Natural killer cell treated with Interleukin-12 subunit alpha and Interleukin-12 subunit beta and Interleukin-15 and Interleukin-18, amount 100 ng/mL, for 72 hours (primary cell): ENCODE measurements at regions not wholly inside any gene's neighbourhood (a gene's known extent, or its start where the extent isn't known, plus 50 kb on each side); places are given as distances from the start of the nearest gene placed in this dataset.

ENCODE experiments used
- ATAC-seq, 2 donors: fragments of 150-1000 bp; cut with Tn5 transposase in 1 of 2; sonication (Bioruptor Pico), chemical (Tn5 transposase) in 1 of 2; 2 replicates each; pipeline ENCODE4 v1.10.0; 2021
- DNase-seq: peaks from one replicate; pipeline ENCODE4 v3.0.0; 2022; ENCODE audit warnings: low spot score
- H3K27ac Mint-ChIP-seq, 2 donors: 1 replicate in 1 of 2; 2 replicates in 1 of 2; pipeline ENCODE4 v1.8.0; 2022; ENCODE audit warnings: mixed read lengths in 2 of 2, mild to moderate bottlenecking in 1 of 2, moderate library complexity in 1 of 2
- H3K27me3 Mint-ChIP-seq, 2 donors: 1 replicate in 1 of 2; 2 replicates in 1 of 2; pipeline ENCODE4 v1.8.0; 2022; ENCODE audit warnings: mixed read lengths in 2 of 2
- H3K36me3 Mint-ChIP-seq: one replicate; pipeline ENCODE4 v1.8.0; 2022; ENCODE audit warnings: mixed read lengths
- H3K4me1 Mint-ChIP-seq, 2 donors: 1 replicate in 1 of 2; 2 replicates in 1 of 2; pipeline ENCODE4 v1.8.0; 2022; ENCODE audit warnings: low read depth in 2 of 2, mixed read lengths in 2 of 2, mild to moderate bottlenecking in 1 of 2
- H3K4me3 Mint-ChIP-seq: one replicate; pipeline ENCODE4 v1.8.0; 2022; ENCODE audit warnings: mixed read lengths
- H3K9me3 Mint-ChIP-seq: 2 replicates; pipeline ENCODE4 v1.8.0; 2022; ENCODE audit warnings: mixed read lengths

- DNase-seq = no peak
- Mint-ChIP-seq H3K27me3 (peaks cover 0 to 2% of the 10 kb centered on the region in 2 donors), H3K4me1 (peaks cover 4% of the 10 kb centered on the region in 2 donors), H3K27ac (no peak overlapping the region), H3K36me3 (no peaks in the 10 kb centered on the region), H3K9me3 (no peaks in the 10 kb centered on the region), H3K4me3 (no peak overlapping the region)
- no peak for ATAC-seq
Observed at GRCh38 chr13:22196777-22197176, 525.9 kb downstream of the FGF9 start.

GRCh38 chr13:22198001-22198400 lies 527.1 kb downstream of the FGF9 start:
- no peaks in the 10 kb centered on the region for H3K36me3 Mint-ChIP-seq
- H3K9me3 Mint-ChIP-seq = no peaks in the 10 kb centered on the region
- peaks cover 4% of the 10 kb centered on the region in 2 donors for H3K4me1 Mint-ChIP-seq
- H3K4me3 Mint-ChIP-seq = no peak overlapping the region
- H3K27ac Mint-ChIP-seq = peak overlapping the region in 1 of 2 donors; percentile 15
- H3K27me3 Mint-ChIP-seq = peaks cover 0 to 2% of the 10 kb centered on the region in 2 donors
- no peak for ATAC-seq
- no peak for DNase-seq

- Mint-ChIP-seq H3K4me1 (no peaks in the 10 kb centered on the region), H3K4me3 (no peak overlapping the region), H3K36me3 (no peaks in the 10 kb centered on the region), H3K27ac (peak overlapping the region in 1 of 2 donors; percentile 15), H3K9me3 (no peaks in the 10 kb centered on the region), H3K27me3 (peaks cover 0 to 2% of the 10 kb centered on the region in 2 donors)
- DNase-seq (no peak), ATAC-seq (no peak)
Observed at GRCh38 chr13:22198641-22199217, 527.9 kb downstream of the FGF9 start.

- H3K4me1 Mint-ChIP-seq = no peaks in the 10 kb centered on the region
- no peak overlapping the region for H3K27ac Mint-ChIP-seq
- H3K27me3 Mint-ChIP-seq = no peaks in the 10 kb centered on the region
- ATAC-seq = no peak
- DNase-seq = no peak
- H3K9me3 Mint-ChIP-seq = no peaks in the 10 kb centered on the region
- no peaks in the 10 kb centered on the region for H3K36me3 Mint-ChIP-seq
- no peak overlapping the region for H3K4me3 Mint-ChIP-seq
Observed at GRCh38 chr13:22200440-22200839, 529.6 kb downstream of the FGF9 start.

- H3K27ac Mint-ChIP-seq = no peak overlapping the region
- H3K27me3 Mint-ChIP-seq = no peaks in the 10 kb centered on the region
- H3K4me1 Mint-ChIP-seq = no peaks in the 10 kb centered on the region
- DNase-seq (no peak), ATAC-seq (no peak)
- H3K9me3 Mint-ChIP-seq = no peaks in the 10 kb centered on the region
- no peak overlapping the region for H3K4me3 Mint-ChIP-seq
- H3K36me3 Mint-ChIP-seq = no peaks in the 10 kb centered on the region
Observed at GRCh38 chr13:22201375-22201925, 530.6 kb downstream of the FGF9 start.

GRCh38 chr13:22210134-22210930 lies 539.5 kb downstream of the FGF9 start:
- DNase-seq (no peak), ATAC-seq (no peak)
- peaks cover 0 to 2% of the 10 kb centered on the region in 2 donors for H3K27me3 Mint-ChIP-seq
- no peak overlapping the region for H3K4me3 Mint-ChIP-seq
- no peaks in the 10 kb centered on the region for H3K36me3 Mint-ChIP-seq
- H3K9me3 Mint-ChIP-seq = no peaks in the 10 kb centered on the region
- no peak overlapping the region for H3K27ac Mint-ChIP-seq
- no peaks in the 10 kb centered on the region for H3K4me1 Mint-ChIP-seq

GRCh38 chr13:22211876-22212275 lies 541.0 kb downstream of the FGF9 start:
- H3K9me3 Mint-ChIP-seq = no peaks in the 10 kb centered on the region
- H3K27ac Mint-ChIP-seq = peak overlapping the region in 1 of 2 donors; percentile 41
- H3K27me3 Mint-ChIP-seq = peaks cover 0 to 2% of the 10 kb centered on the region in 2 donors
- no peaks in the 10 kb centered on the region for H3K4me1 Mint-ChIP-seq
- H3K4me3 Mint-ChIP-seq = no peak overlapping the region
- DNase-seq = no peak
- H3K36me3 Mint-ChIP-seq = no peaks in the 10 kb centered on the region
- peak in 1 of 2 donors; percentile 26 for ATAC-seq

- H3K4me1 Mint-ChIP-seq = no peaks in the 10 kb centered on the region
- H3K27me3 Mint-ChIP-seq = peaks cover 0 to 2% of the 10 kb centered on the region in 2 donors
- no peak overlapping the region for H3K4me3 Mint-ChIP-seq
- H3K9me3 Mint-ChIP-seq = no peaks in the 10 kb centered on the region
- H3K36me3 Mint-ChIP-seq = no peaks in the 10 kb centered on the region
- DNase-seq (no peak), ATAC-seq (no peak)
- no peak overlapping the region for H3K27ac Mint-ChIP-seq
Observed at GRCh38 chr13:22212576-22212975, 541.7 kb downstream of the FGF9 start.

GRCh38 chr13:22214184-22214583 lies 543.3 kb downstream of the FGF9 start:
- H3K4me1 Mint-ChIP-seq = no peaks in the 10 kb centered on the region
- no peak overlapping the region for H3K4me3 Mint-ChIP-seq
- H3K27ac Mint-ChIP-seq = no peak overlapping the region
- no peaks in the 10 kb centered on the region for H3K36me3 Mint-ChIP-seq
- H3K27me3 Mint-ChIP-seq = peaks cover 0 to 4% of the 10 kb centered on the region in 2 donors
- DNase-seq = no peak
- no peak for ATAC-seq
- H3K9me3 Mint-ChIP-seq = no peaks in the 10 kb centered on the region

- DNase-seq (no peak), ATAC-seq (no peak)
- no peaks in the 10 kb centered on the region for H3K4me1 Mint-ChIP-seq
- no peaks in the 10 kb centered on the region for H3K36me3 Mint-ChIP-seq
- H3K27me3 Mint-ChIP-seq = peaks cover 0 to 2% of the 10 kb centered on the region in 2 donors
- H3K27ac Mint-ChIP-seq = peak overlapping the region in 1 of 2 donors; percentile 68
- H3K9me3 Mint-ChIP-seq = no peaks in the 10 kb centered on the region
- H3K4me3 Mint-ChIP-seq = no peak overlapping the region
Observed at GRCh38 chr13:22218797-22219196, 547.9 kb downstream of the FGF9 start.

- DNase-seq (no peak), ATAC-seq (no peak)
- Mint-ChIP-seq H3K36me3 (no peaks in the 10 kb centered on the region), H3K9me3 (no peaks in the 10 kb centered on the region), H3K4me1 (no peaks in the 10 kb centered on the region), H3K27me3 (peaks cover 0 to 2% of the 10 kb centered on the region in 2 donors), H3K27ac (no peak overlapping the region), H3K4me3 (no peak overlapping the region)
Observed at GRCh38 chr13:22219709-22220108, 548.8 kb downstream of the FGF9 start.

GRCh38 chr13:22220151-22221135 lies 549.6 kb downstream of the FGF9 start:
- H3K36me3 Mint-ChIP-seq = no peaks in the 10 kb centered on the region
- H3K27me3 Mint-ChIP-seq = peaks cover 0 to 2% of the 10 kb centered on the region in 2 donors
- H3K4me3 Mint-ChIP-seq = no peak overlapping the region
- H3K9me3 Mint-ChIP-seq = no peaks in the 10 kb centered on the region
- H3K27ac Mint-ChIP-seq = no peak overlapping the region
- no peaks in the 10 kb centered on the region for H3K4me1 Mint-ChIP-seq
- DNase-seq (no peak), ATAC-seq (no peak)

GRCh38 chr13:22223411-22223810 lies 552.5 kb downstream of the FGF9 start:
- H3K9me3 Mint-ChIP-seq = no peaks in the 10 kb centered on the region
- no peak for ATAC-seq
- H3K27ac Mint-ChIP-seq = no peak overlapping the region
- peaks cover 2 to 6% of the 10 kb centered on the region in 2 donors for H3K27me3 Mint-ChIP-seq
- no peak overlapping the region for H3K4me3 Mint-ChIP-seq
- DNase-seq = no peak
- H3K36me3 Mint-ChIP-seq = no peaks in the 10 kb centered on the region
- no peaks in the 10 kb centered on the region for H3K4me1 Mint-ChIP-seq
